IMR-90 (cell line): ENCODE measurements at regions not wholly inside any gene's neighbourhood (a gene's known extent, or its start where the extent isn't known, plus 50 kb on each side); places are given as distances from the start of the nearest gene placed in this dataset.

Experiments used
- ATAC-seq: fragments of 200-7000 bp; cut with Tn5 transposase; 2 replicates; pipeline ENCODE4 v1.9.1; 2020; ENCODE audit warnings: low read depth, mild to moderate bottlenecking, moderate library complexity
- BruUV-seq: library from RNA; stranded (reverse); fragments of 400-500 nt; replicated peaks from 2 replicates; lab custom pipeline; 2021; lab: Mats Ljungman, UMichigan
- CTCF ChIA-PET: fragments of 300-600 bp; formaldehyde crosslinking; extraction: SDS; loops from one replicate; lab custom pipeline; 2021; ENCODE audit warnings: antibody characterized with exemption; lab: Yijun Ruan, JAX
- POLR2A ChIA-PET: fragments of 300-600 bp; sonication (Branson Sonifier 250); formaldehyde crosslinking; loops from one replicate; lab custom pipeline; 2022; ENCODE audit warnings: antibody characterized with exemption; ENCODE audit not compliant: unreplicated experiment; lab: Charles Lee
- DNase-seq: peaks from one replicate; pipeline ENCODE4 v3.0.0; 2013
- H2AFZ ChIP-seq: replicated peaks from 2 replicates; pipeline ENCODE3; 2013; ENCODE audit warnings: low read length, mild to moderate bottlenecking; ENCODE audit not compliant: poor library complexity
- H2AK5ac ChIP-seq: 2 replicates; pipeline ENCODE4 v1.6.1; 2013; ENCODE audit warnings: low read depth, low read length, inconsistent platforms
- H2AK9ac ChIP-seq: replicated peaks from 2 replicates; pipeline ENCODE3; 2013; ENCODE audit warnings: mild to moderate bottlenecking, low read depth, low read length, moderate library complexity; ENCODE audit not compliant: poor library complexity
- H2BK120ac ChIP-seq: 2 replicates; pipeline ENCODE4 v1.6.1; 2013; ENCODE audit warnings: low read depth, low read length, inconsistent platforms
- H2BK15ac ChIP-seq: 3 replicates; pipeline ENCODE4 v1.6.1; 2013; ENCODE audit warnings: low read depth, low read length, inconsistent platforms
- H2BK20ac ChIP-seq: 2 replicates; pipeline ENCODE4 v1.6.1; 2013; ENCODE audit warnings: low read depth, mild to moderate bottlenecking, inconsistent platforms, low read length, moderate library complexity
- H2BK5ac ChIP-seq: 2 replicates; pipeline ENCODE4 v1.6.1; 2013; ENCODE audit warnings: mild to moderate bottlenecking, low read depth, low read length, inconsistent platforms; ENCODE audit not compliant: poor library complexity, severe bottlenecking
- H3K14ac ChIP-seq: replicated peaks from 2 replicates; pipeline ENCODE4 v1.6.1; 2013; ENCODE audit warnings: low read depth, low read length, inconsistent platforms
- H3K18ac ChIP-seq: 2 replicates; pipeline ENCODE4 v1.6.1; 2013; ENCODE audit warnings: low read depth, low read length, control low read depth
- H3K23ac ChIP-seq: 2 replicates; pipeline ENCODE4 v1.6.1; 2013; ENCODE audit warnings: low read depth, low read length, inconsistent platforms
- H3K27ac ChIP-seq: 2 replicates; pipeline ENCODE4 v1.5.1; 2013; ENCODE audit warnings: mild to moderate bottlenecking, control low read depth, low read length; ENCODE audit not compliant: insufficient read depth
- H3K27me3 ChIP-seq: 2 replicates; pipeline ENCODE4 v1.6.1; 2013; ENCODE audit warnings: low read length; ENCODE audit not compliant: control insufficient read depth, insufficient read depth
- H3K36me3 ChIP-seq: 2 replicates; pipeline ENCODE4 v1.6.1; 2013; ENCODE audit warnings: low read length, mixed read lengths; ENCODE audit not compliant: control insufficient read depth, insufficient read depth
- H3K4ac ChIP-seq: 2 replicates; pipeline ENCODE4 v1.6.1; 2013; ENCODE audit warnings: low read depth, low read length, inconsistent platforms
- H3K4me1 ChIP-seq: 2 replicates; pipeline ENCODE4 v1.6.1; 2013; ENCODE audit warnings: low read length, mixed read lengths; ENCODE audit not compliant: control insufficient read depth, insufficient read depth
- H3K4me2 ChIP-seq: 2 replicates; pipeline ENCODE4 v1.6.1; 2013; ENCODE audit warnings: low read depth, mild to moderate bottlenecking, control low read depth, low read length, moderate library complexity
- H3K4me3 ChIP-seq: 2 replicates; pipeline ENCODE4 v1.5.1; 2013; ENCODE audit warnings: low read depth, mild to moderate bottlenecking, control low read depth, low read length, moderate library complexity; ENCODE audit not compliant: insufficient read depth
- H3K56ac ChIP-seq: 2 replicates; pipeline ENCODE4 v1.6.1; 2013; ENCODE audit warnings: low read length, inconsistent platforms; ENCODE audit not compliant: insufficient read depth; ENCODE audit errors: extremely low read depth
- H3K79me1 ChIP-seq, 2 experiments: 2 replicates each; pipeline ENCODE4 v1.6.1; 2013; ENCODE audit warnings: low read length in 2 of 2, inconsistent platforms in 1 of 2, low read depth in 1 of 2
- H3K9ac ChIP-seq: 2 replicates; pipeline ENCODE4 v1.6.1; 2013; ENCODE audit warnings: low read depth, low read length, control low read depth
- H3K9me1 ChIP-seq: 2 replicates; pipeline ENCODE4 v1.6.1; 2013; ENCODE audit warnings: low read length, inconsistent platforms; ENCODE audit not compliant: insufficient read depth
- H3K9me3 ChIP-seq: 2 replicates; pipeline ENCODE4 v1.6.1; 2013; ENCODE audit warnings: low read length; ENCODE audit not compliant: control insufficient read depth, insufficient read depth
- H4K20me1 ChIP-seq: 2 replicates; pipeline ENCODE4 v1.6.1; 2013; ENCODE audit warnings: low read length, inconsistent platforms; ENCODE audit not compliant: insufficient read depth
- H4K5ac ChIP-seq: 2 replicates; pipeline ENCODE4 v1.6.1; 2013; ENCODE audit warnings: mild to moderate bottlenecking, low read depth, low read length, control low read depth
- H4K8ac ChIP-seq, 2 experiments: 2 replicates each; pipeline ENCODE4 v1.6.1; 2013; ENCODE audit warnings: low read depth in 2 of 2, low read length in 2 of 2, control low read depth in 1 of 2, inconsistent platforms in 1 of 2
- H4K91ac ChIP-seq: 2 replicates; pipeline ENCODE4 v1.6.1; 2013; ENCODE audit warnings: low read depth, low read length, inconsistent platforms; ENCODE audit not compliant: insufficient read depth
- BHLHE40 ChIP-seq: fragments of 150-350 bp; IDR thresholded peaks from 2 replicates; pipeline ENCODE4 v1.6.1; 2016; ENCODE audit warnings: mild to moderate bottlenecking, low read depth, low read length
- CEBPB ChIP-seq: IDR thresholded peaks from 2 replicates; pipeline ENCODE4 v1.6.1; 2012; ENCODE audit warnings: low read depth, low read length, improper control_type of control experiment
- CHD1 ChIP-seq: IDR thresholded peaks from 2 replicates; pipeline ENCODE4 v1.6.1; 2012; ENCODE audit warnings: low read depth, low read length, improper control_type of control experiment
- FOS ChIP-seq: fragments of 150-350 bp; IDR thresholded peaks from 2 replicates; pipeline ENCODE4 v1.6.1; 2016; ENCODE audit warnings: low read depth, low read length
- MAFK ChIP-seq: IDR thresholded peaks from 2 replicates; pipeline ENCODE4 v1.6.1; 2012; ENCODE audit warnings: low read depth, low read length, improper control_type of control experiment
- MAZ ChIP-seq: IDR thresholded peaks from 2 replicates; pipeline ENCODE4 v1.6.1; 2012; ENCODE audit warnings: low read depth, mild to moderate bottlenecking, low read length, improper control_type of control experiment, moderate library complexity, borderline replicate concordance
- MXI1 ChIP-seq: IDR thresholded peaks from 2 replicates; pipeline ENCODE4 v1.6.1; 2012; ENCODE audit warnings: low read depth, mild to moderate bottlenecking, low read length, moderate library complexity, borderline replicate concordance
- NFE2L2 ChIP-seq: fragments of 150-350 bp; IDR thresholded peaks from 2 replicates; pipeline ENCODE4 v1.6.1; 2016; ENCODE audit warnings: low read depth, mild to moderate bottlenecking, low read length
- POLR2A ChIP-seq: IDR thresholded peaks from 2 replicates; pipeline ENCODE4 v1.6.1; 2012; ENCODE audit warnings: mild to moderate bottlenecking, low read depth, low read length
- RAD21 ChIP-seq: IDR thresholded peaks from 2 replicates; pipeline ENCODE4 v1.6.1; 2012; ENCODE audit warnings: low read length, improper control_type of control experiment
- RCOR1 ChIP-seq: IDR thresholded peaks from 2 replicates; pipeline ENCODE4 v1.6.1; 2012; ENCODE audit warnings: mild to moderate bottlenecking, low read length, improper control_type of control experiment; ENCODE audit not compliant: insufficient replicate concordance
- RFX5 ChIP-seq: IDR thresholded peaks from 2 replicates; pipeline ENCODE4 v1.8.0; 2012; ENCODE audit warnings: low read depth, mild to moderate bottlenecking, low read length, moderate library complexity
- SMC3 ChIP-seq: fragments of 150-350 bp; IDR thresholded peaks from 2 replicates; pipeline ENCODE4 v1.6.1; 2016; ENCODE audit warnings: low read depth, mild to moderate bottlenecking, antibody characterized with exemption, low read length, moderate library complexity
- dilution Hi-C: fragments of 300-500 bp; cut with HindIII; formaldehyde crosslinking; loops from one replicate; pipeline ENCODE4 v1.14.3; 2018; ENCODE audit warnings: low sequenced_read_pairs; ENCODE audit not compliant: unreplicated experiment
- in situ Hi-C: fragments of 300-500 bp; cut with MboI; formaldehyde crosslinking; loops from 3 replicates; pipeline ENCODE4 v1.14.3; 2019; ENCODE audit warnings: low sequenced_read_pairs, inconsistent platforms, mixed read lengths
- intact Hi-C: fragments of 100-400 bp; cut with micrococcal nuclease; formaldehyde crosslinking; loops from 2 replicates; pipeline ENCODE4 v1.10.0; 2022
- TF ChIP-seq, protein P1 (sequence below): conservative IDR thresholded peaks from 2 replicates; pipeline ENCODE4 v1.5.1; 2012; ENCODE audit warnings: mild to moderate bottlenecking, low read depth, low read length, improper control_type of control experiment
- TF ChIP-seq, protein P2 (sequence below): fragments of 150-350 bp; IDR thresholded peaks from 2 replicates; pipeline ENCODE4 v1.6.1; 2017; ENCODE audit warnings: mild to moderate bottlenecking, antibody characterized with exemption, low read length, low read depth
- TF ChIP-seq, protein P3 (sequence below): fragments of 150-350 bp; IDR thresholded peaks from 2 replicates; pipeline ENCODE4 v1.6.1; 2016; ENCODE audit warnings: low read depth, mild to moderate bottlenecking, low read length, moderate library complexity, borderline replicate concordance

- no peak for TF ChIP-seq MAFK
- TF ChIP-seq, protein P1, sequence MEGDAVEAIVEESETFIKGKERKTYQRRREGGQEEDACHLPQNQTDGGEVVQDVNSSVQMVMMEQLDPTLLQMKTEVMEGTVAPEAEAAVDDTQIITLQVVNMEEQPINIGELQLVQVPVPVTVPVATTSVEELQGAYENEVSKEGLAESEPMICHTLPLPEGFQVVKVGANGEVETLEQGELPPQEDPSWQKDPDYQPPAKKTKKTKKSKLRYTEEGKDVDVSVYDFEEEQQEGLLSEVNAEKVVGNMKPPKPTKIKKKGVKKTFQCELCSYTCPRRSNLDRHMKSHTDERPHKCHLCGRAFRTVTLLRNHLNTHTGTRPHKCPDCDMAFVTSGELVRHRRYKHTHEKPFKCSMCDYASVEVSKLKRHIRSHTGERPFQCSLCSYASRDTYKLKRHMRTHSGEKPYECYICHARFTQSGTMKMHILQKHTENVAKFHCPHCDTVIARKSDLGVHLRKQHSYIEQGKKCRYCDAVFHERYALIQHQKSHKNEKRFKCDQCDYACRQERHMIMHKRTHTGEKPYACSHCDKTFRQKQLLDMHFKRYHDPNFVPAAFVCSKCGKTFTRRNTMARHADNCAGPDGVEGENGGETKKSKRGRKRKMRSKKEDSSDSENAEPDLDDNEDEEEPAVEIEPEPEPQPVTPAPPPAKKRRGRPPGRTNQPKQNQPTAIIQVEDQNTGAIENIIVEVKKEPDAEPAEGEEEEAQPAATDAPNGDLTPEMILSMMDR, result no peak
- TF ChIP-seq POLR2A, result no peak
- TF ChIP-seq CEBPB, result no peak
- TF ChIP-seq NFE2L2, result no peak
- TF ChIP-seq BHLHE40, result no peak
- no peak for TF ChIP-seq MAZ
- TF ChIP-seq CHD1, result no peak
- TF ChIP-seq, protein P2, sequence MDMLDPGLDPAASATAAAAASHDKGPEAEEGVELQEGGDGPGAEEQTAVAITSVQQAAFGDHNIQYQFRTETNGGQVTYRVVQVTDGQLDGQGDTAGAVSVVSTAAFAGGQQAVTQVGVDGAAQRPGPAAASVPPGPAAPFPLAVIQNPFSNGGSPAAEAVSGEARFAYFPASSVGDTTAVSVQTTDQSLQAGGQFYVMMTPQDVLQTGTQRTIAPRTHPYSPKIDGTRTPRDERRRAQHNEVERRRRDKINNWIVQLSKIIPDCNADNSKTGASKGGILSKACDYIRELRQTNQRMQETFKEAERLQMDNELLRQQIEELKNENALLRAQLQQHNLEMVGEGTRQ, result no peak
- TF ChIP-seq RAD21, result no peak
- TF ChIP-seq FOS, result no peak
- no peak for TF ChIP-seq MXI1
- TF ChIP-seq RFX5, result no peak
- TF ChIP-seq, protein P3, sequence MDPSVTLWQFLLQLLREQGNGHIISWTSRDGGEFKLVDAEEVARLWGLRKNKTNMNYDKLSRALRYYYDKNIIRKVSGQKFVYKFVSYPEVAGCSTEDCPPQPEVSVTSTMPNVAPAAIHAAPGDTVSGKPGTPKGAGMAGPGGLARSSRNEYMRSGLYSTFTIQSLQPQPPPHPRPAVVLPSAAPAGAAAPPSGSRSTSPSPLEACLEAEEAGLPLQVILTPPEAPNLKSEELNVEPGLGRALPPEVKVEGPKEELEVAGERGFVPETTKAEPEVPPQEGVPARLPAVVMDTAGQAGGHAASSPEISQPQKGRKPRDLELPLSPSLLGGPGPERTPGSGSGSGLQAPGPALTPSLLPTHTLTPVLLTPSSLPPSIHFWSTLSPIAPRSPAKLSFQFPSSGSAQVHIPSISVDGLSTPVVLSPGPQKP, result no peak
- TF ChIP-seq SMC3, result no peak
- TF ChIP-seq RCOR1, result no peak
- no peak overlapping the region for H2AK5ac ChIP-seq
- no peak overlapping the region for H3K23ac ChIP-seq
- dilution Hi-C loops, result no loop called here
- no peaks in the 10 kb centered on the region for H4K20me1 ChIP-seq
- H3K79me1 ChIP-seq, result no peaks in the 10 kb centered on the region
- H3K14ac ChIP-seq, result no peak overlapping the region
- H3K4me2 ChIP-seq, result no peak overlapping the region
- intact Hi-C loops, result no loop called here
- no peak overlapping the region for H3K27ac ChIP-seq
- H2AK9ac ChIP-seq, result no peak overlapping the region
- no peak overlapping the region for H2BK15ac ChIP-seq
- H3K56ac ChIP-seq, result no peak overlapping the region
- no peak overlapping the region for H3K4me3 ChIP-seq
- no peak overlapping the region for H2AFZ ChIP-seq
- no peak overlapping the region for H3K18ac ChIP-seq
- no peaks in the 10 kb centered on the region for H3K27me3 ChIP-seq
- POLR2A ChIA-PET, result no interaction called here
- no peaks in the 10 kb centered on the region for H3K9me3 ChIP-seq
- no peak overlapping the region for H2BK20ac ChIP-seq
- no peak overlapping the region for H2BK120ac ChIP-seq
- CTCF ChIA-PET, result no interaction called here
- ATAC-seq (no peak), DNase-seq (no peak)
- no peak overlapping the region for H3K9ac ChIP-seq
- H2BK5ac ChIP-seq, result no peak overlapping the region
- no peak overlapping the region for H4K8ac ChIP-seq
- H3K9me1 ChIP-seq, result no peaks in the 10 kb centered on the region
- no peak overlapping the region for H4K91ac ChIP-seq
- BruUV-seq, result no TSS peak
- H4K5ac ChIP-seq, result no peak overlapping the region
- in situ Hi-C loops, result no loop called here
- H3K4ac ChIP-seq, result no peak overlapping the region
- H3K4me1 ChIP-seq, result peaks cover under 1% of the 10 kb centered on the region; the same call in 1 of the 2 replicates
- no peaks in the 10 kb centered on the region for H3K36me3 ChIP-seq
These were observed 196.5 kb downstream of the DUSP6 start for GRCh38 chr12:89155826-89156225.
